Lung (tissue), 11 donors: ENCODE measurements at regions not wholly inside any gene's neighbourhood (a gene's known extent, or its start where the extent isn't known, plus 50 kb on each side); places are given as distances from the start of the nearest gene placed in this dataset.

Experiments
- ATAC-seq: fragments of 200-7000 bp; cut with Tn5 transposase; one replicate; pipeline ENCODE4 v1.9.1; 2020; ENCODE audit warnings: moderate number of reproducible peaks; ENCODE audit not compliant: insufficient read depth, low FRiP score
- DNase-seq, 3 donors: peaks; one replicate each; pipeline ENCODE4 v3.0.0-alpha.2; 2013 to 2017
- H3K27ac ChIP-seq, 2 donors: one replicate each; pipeline ENCODE4 v1.5.1; 2013; ENCODE audit warnings: mild to moderate bottlenecking in 2 of 2, moderate library complexity in 2 of 2, control low read depth in 1 of 2, inconsistent platforms in 1 of 2, low read depth in 1 of 2, low read length in 1 of 2
- H3K27me3 ChIP-seq, 3 donors: one replicate each; pipeline ENCODE4 v1.5.1; 2013; ENCODE audit warnings: low read length in 2 of 3; ENCODE audit not compliant: control insufficient read depth in 3 of 3, insufficient read depth in 3 of 3
- H3K36me3 ChIP-seq, 4 donors: one replicate each; pipeline ENCODE4 v1.5.1; 2013; ENCODE audit warnings: low read length in 4 of 4, mild to moderate bottlenecking in 1 of 4, moderate library complexity in 1 of 4; ENCODE audit not compliant: control insufficient read depth in 4 of 4, insufficient read depth in 4 of 4
- H3K4me1 ChIP-seq, 5 donors: one replicate each; pipeline ENCODE4 v1.5.1; 2013; ENCODE audit warnings: low read length in 5 of 5, mild to moderate bottlenecking in 2 of 5, moderate library complexity in 1 of 5; ENCODE audit not compliant: control insufficient read depth in 5 of 5, insufficient read depth in 5 of 5
- H3K4me3 ChIP-seq: one replicate; pipeline ENCODE4 v1.5.1; 2013; ENCODE audit warnings: mild to moderate bottlenecking, control low read depth, moderate library complexity
- H3K9ac ChIP-seq, 2 donors: one replicate each; pipeline ENCODE4 v1.5.1; 2013; ENCODE audit warnings: low read length in 2 of 2, control low read depth in 1 of 2; ENCODE audit not compliant: insufficient read depth in 1 of 2
- H3K9me3 ChIP-seq, 4 donors: one replicate each; pipeline ENCODE4 v1.5.1; 2013; ENCODE audit warnings: low read length in 3 of 4, mild to moderate bottlenecking in 1 of 4, moderate library complexity in 1 of 4; ENCODE audit not compliant: control insufficient read depth in 4 of 4, insufficient read depth in 3 of 4
- CTCF ChIP-seq: IDR thresholded peaks from 2 replicates; pipeline ENCODE4 v1.5.1; 2012; ENCODE audit warnings: mild to moderate bottlenecking; ENCODE audit errors: control extremely low read depth, extremely low read depth
- WGBS, 2 donors: extraction: QIAGEN DNeasy Blood & Tissue Kit; methylation state at CpG; one replicate each; pipeline ENCODE4 v1.1.7; 2013; 5-methylcytosine and 5-hydroxymethylcytosine counted together
- donor health status: control.
- donor health status: control.
- donor health status: Bipolar disorder and iron deficiency.
- donor health status: healthy.
- donor health status: DM: yes; HTN: yes; CAD: no.

GRCh38 chr10:10850214-10850613 is 167.5 kb upstream of the CELF2 start:
- Histone ChIP-seq H3K4me3 (no peak overlapping the region), H3K9ac (peak overlapping the region in 1 of 2 donors; percentile 61), H3K27ac (no peak overlapping the region), H3K27me3 (no peaks in the 10 kb centered on the region), H3K9me3 (no peaks in the 10 kb centered on the region), H3K36me3 (peaks cover 0 to 8% (median 0%) of the 10 kb centered on the region in 4 donors), H3K4me1 (peaks cover 0 to 22% (median 0%) of the 10 kb centered on the region in 5 donors)
- no peak for DNase-seq
- WGBS, 2 donors, result 65 to 76% methylated on average over 3 of the region's 3 CpGs
- TF ChIP-seq CTCF, result no peak
- ATAC-seq, result no peak

GRCh38 chr10:10852464-10852863 is 165.2 kb upstream of the CELF2 start:
- no peak overlapping the region for H3K27ac ChIP-seq

GRCh38 chr10:10853954-10854353 is 163.7 kb upstream of the CELF2 start:
- DNase-seq (no peak), ATAC-seq (no peak)
- H3K4me3 ChIP-seq, result no peak overlapping the region
- H3K27me3 ChIP-seq, result no peaks in the 10 kb centered on the region
- 90 to 96% methylated on average over 3 of the region's 3 CpGs for WGBS, 2 donors
- no peaks in the 10 kb centered on the region for H3K9me3 ChIP-seq
- H3K4me1 ChIP-seq, result peaks cover 0 to 20% (median 0%) of the 10 kb centered on the region in 5 donors
- no peak overlapping the region for H3K27ac ChIP-seq
- H3K9ac ChIP-seq, result no peak overlapping the region
- peaks cover 0 to 2% (median 0%) of the 10 kb centered on the region in 4 donors for H3K36me3 ChIP-seq
- TF ChIP-seq CTCF, result no peak

More at GRCh38 chr10:10852464-10852863, 165.2 kb upstream of the CELF2 start:
- peaks cover 0 to 9% (median 0%) of the 10 kb centered on the region in 4 donors for H3K36me3 ChIP-seq
- ATAC-seq (no peak), DNase-seq (no peak)
- no peaks in the 10 kb centered on the region for H3K27me3 ChIP-seq
- 82 to 88% methylated on average over 4 of the region's 4 CpGs for WGBS, 2 donors
- H3K4me3 ChIP-seq, result no peak overlapping the region
- TF ChIP-seq CTCF, result no peak
- H3K4me1 ChIP-seq, result peaks cover 0 to 20% (median 0%) of the 10 kb centered on the region in 5 donors
- H3K9me3 ChIP-seq, result no peaks in the 10 kb centered on the region
- H3K9ac ChIP-seq, result no peak overlapping the region

- WGBS, 2 donors, result 85% methylated on average over 4 of the region's 4 CpGs
- no peak overlapping the region for H3K9ac ChIP-seq
- no peak overlapping the region for H3K4me3 ChIP-seq
- H3K27me3 ChIP-seq, result no peaks in the 10 kb centered on the region
- DNase-seq (no peak), ATAC-seq (no peak)
- no peak for TF ChIP-seq CTCF
- H3K9me3 ChIP-seq, result no peaks in the 10 kb centered on the region
- no peak overlapping the region for H3K27ac ChIP-seq
- H3K36me3 ChIP-seq, result peaks cover 0 to 2% (median 0%) of the 10 kb centered on the region in 4 donors
- peaks cover 0 to 20% (median 0%) of the 10 kb centered on the region in 5 donors for H3K4me1 ChIP-seq
Measured at GRCh38 chr10:10854725-10855124, 162.9 kb upstream of the CELF2 start.
